HepG2 (cell line): ENCODE measurements at regions not wholly inside any gene's neighbourhood (a gene's known extent, or its start where the extent isn't known, plus 50 kb on each side); places are given as distances from the start of the nearest gene placed in this dataset.

ENCODE experiments used
- ATAC-seq: fragments of 200-7000 bp; cut with Tn5 transposase; 3 replicates; pipeline ENCODE4 v1.9.1; 2020; ENCODE audit warnings: mild to moderate bottlenecking, moderate library complexity
- BruUV-seq: library from RNA; stranded (reverse); fragments of 400-500 nt; replicated peaks from 2 replicates; lab custom pipeline; 2021; lab: Mats Ljungman, UMichigan
- CTCF ChIA-PET: fragments of 300-600 bp; formaldehyde crosslinking; extraction: SDS; loops from one replicate; lab custom pipeline; 2021; ENCODE audit warnings: low total read pairs, inconsistent platforms, low intra/inter-chr PET ratio; lab: Yijun Ruan, JAX
- POLR2A ChIA-PET: fragments of 350-600 bp; sonication (Branson Sonifier 250); formaldehyde crosslinking; loops from one replicate; lab custom pipeline; 2020; ENCODE audit warnings: antibody characterized with exemption, inconsistent platforms; lab: Yijun Ruan, JAX
- DNase-seq: peaks from one replicate; pipeline ENCODE4 v3.0.0-alpha.2; 2015; ENCODE audit warnings: low spot score
- FAIRE-seq: peaks from 3 replicates; lab custom pipeline; 2011; peaks lifted over from hg19 to GRCh38; lab: Jason Lieb, UNC
- H2AFZ ChIP-seq: one replicate; pipeline ENCODE4 v1.6.1; 2011; ENCODE audit warnings: low read length, inconsistent platforms
- H3K27ac ChIP-seq: fragments of 300-600 bp; 3 replicates; pipeline ENCODE4 v1.8.0; 2011; ENCODE audit warnings: mixed run types, mild to moderate bottlenecking, mixed read lengths, low read length, inconsistent platforms; ENCODE audit not compliant: insufficient read depth; ENCODE audit errors: extremely low read length
- H3K27me3 ChIP-seq, 2 experiments: fragments of 200-600 bp in 1 of 2; 2 replicates in 1 of 2; 3 replicates in 1 of 2; pipeline versions ENCODE4 v1.6.0 to v1.8.0; 2011; ENCODE audit warnings: low read length in 2 of 2, mild to moderate bottlenecking in 2 of 2, moderate library complexity in 2 of 2, inconsistent platforms in 1 of 2; ENCODE audit not compliant: insufficient read depth in 2 of 2, control insufficient read depth in 1 of 2
- H3K36me3 ChIP-seq, 2 experiments: fragments of 200-600 bp in 1 of 2; replicated peaks in 1 of 2; 2 replicates in 1 of 2; 3 replicates in 1 of 2; pipeline versions ENCODE4 v1.5.1 to v1.8.0; 2011; ENCODE audit warnings: low read length in 2 of 2, inconsistent platforms in 1 of 2; ENCODE audit not compliant: insufficient read depth in 2 of 2, control insufficient read depth in 1 of 2
- H3K4me1 ChIP-seq: 2 replicates; pipeline ENCODE4 v1.5.1; 2012; ENCODE audit warnings: low read length, inconsistent platforms; ENCODE audit not compliant: insufficient read depth
- H3K4me2 ChIP-seq: 2 replicates; pipeline ENCODE4 v1.6.0; 2011; ENCODE audit warnings: low read depth, low read length, inconsistent platforms
- H3K4me3 ChIP-seq, 3 experiments: fragments of 200-600 bp in 1 of 3; sonication (generic), shearing (Covaris generic) in 1 of 3; replicated peaks in 1 of 3; 2 replicates each; pipeline ENCODE4 v1.5.1; 2011 to 2016; ENCODE audit warnings: low read length in 3 of 3, inconsistent platforms in 2 of 3, low read depth in 2 of 3, mild to moderate bottlenecking in 2 of 3, control low read depth in 1 of 3, mixed read lengths in 1 of 3; ENCODE audit not compliant: insufficient read depth in 1 of 3
- H3K79me2 ChIP-seq: one replicate; pipeline ENCODE4 v1.6.1; 2011; ENCODE audit warnings: low read length, inconsistent platforms; ENCODE audit not compliant: insufficient read depth
- H3K9ac ChIP-seq: 2 replicates; pipeline ENCODE4 v1.6.0; 2011; ENCODE audit warnings: mild to moderate bottlenecking, low read depth, low read length, inconsistent platforms; ENCODE audit not compliant: insufficient read depth
- H3K9me3 ChIP-seq: 2 replicates; pipeline ENCODE4 v1.5.1; 2012; ENCODE audit warnings: mild to moderate bottlenecking, low read length
- H4K20me1 ChIP-seq: 2 replicates; pipeline ENCODE4 v1.6.0; 2011; ENCODE audit warnings: inconsistent platforms, mild to moderate bottlenecking, low read length, moderate library complexity; ENCODE audit not compliant: insufficient read depth
- AGO1 ChIP-seq: fragments of 200-400 bp; formaldehyde crosslinking; IDR thresholded peaks from 2 replicates; pipeline ENCODE4 v1.6.1; 2017; ENCODE audit warnings: mild to moderate bottlenecking, low read depth, low read length, moderate library complexity; ENCODE audit not compliant: poor library complexity, severe bottlenecking
- BCL6 ChIP-seq: IDR thresholded peaks from 2 replicates; pipeline ENCODE4 v1.6.1; 2016; ENCODE audit warnings: missing genetic modification reagents, missing compliant biosample characterization
- DNMT3B ChIP-seq: conservative IDR thresholded peaks from 2 replicates; pipeline ENCODE4 v1.6.1; 2016; ENCODE audit warnings: missing biosample characterization, control low read depth
- FLYWCH1 ChIP-seq: sonication (generic); formaldehyde crosslinking; IDR thresholded peaks from 2 replicates; pipeline ENCODE4 v1.8.1; 2023; ENCODE audit warnings: mild to moderate bottlenecking, missing genetic modification reagents
- HNRNPH1 ChIP-seq: fragments of 200-400 bp; formaldehyde crosslinking; optimal IDR thresholded peaks from 2 replicates; pipeline ENCODE3; 2017; ENCODE audit warnings: mild to moderate bottlenecking, low read depth, low read length
- HNRNPLL ChIP-seq: fragments of 200-400 bp; formaldehyde crosslinking; IDR thresholded peaks from 2 replicates; pipeline ENCODE4 v1.6.1; 2017; ENCODE audit warnings: mild to moderate bottlenecking, low read depth, low read length; ENCODE audit not compliant: poor library complexity, severe bottlenecking
- IRF2 ChIP-seq: IDR thresholded peaks from 2 replicates; pipeline ENCODE4 v1.6.1; 2018; ENCODE audit warnings: missing genetic modification reagents, missing compliant biosample characterization
- KMT2B ChIP-seq: IDR thresholded peaks from 2 replicates; pipeline ENCODE4 v1.6.1; 2016; ENCODE audit warnings: missing genetic modification reagents, missing compliant biosample characterization
- MTERF4 ChIP-seq: sonication (generic); formaldehyde crosslinking; IDR thresholded peaks from 2 replicates; pipeline ENCODE4 v1.8.0; 2023; ENCODE audit warnings: mild to moderate bottlenecking, missing genetic modification reagents
- NFAT5 ChIP-seq: sonication (generic); formaldehyde crosslinking; IDR thresholded peaks from 2 replicates; pipeline ENCODE4 v1.4.0; 2020; ENCODE audit warnings: missing genetic modification reagents
- POGZ ChIP-seq: sonication (generic); formaldehyde crosslinking; IDR thresholded peaks from 2 replicates; pipeline ENCODE4 v1.4.0; 2020; ENCODE audit warnings: mild to moderate bottlenecking, missing genetic modification reagents
- PRPF4 ChIP-seq: fragments of 200-400 bp; formaldehyde crosslinking; IDR thresholded peaks from 2 replicates; pipeline ENCODE4 v1.6.1; 2016; ENCODE audit warnings: low read length, low read depth; ENCODE audit not compliant: poor library complexity, severe bottlenecking
- ZBTB4 ChIP-seq: sonication (generic); formaldehyde crosslinking; IDR thresholded peaks from 2 replicates; pipeline ENCODE4 v1.4.0; 2020; ENCODE audit warnings: missing genetic modification reagents, mild to moderate bottlenecking, borderline replicate concordance
- ZNF282 ChIP-seq: fragments of 450-650 bp; IDR thresholded peaks from 2 replicates; pipeline ENCODE4 v1.6.1; 2018; ENCODE audit not compliant: partially characterized antibody
- ZNF30 ChIP-seq: sonication (generic); formaldehyde crosslinking; IDR thresholded peaks from 2 replicates; pipeline ENCODE4 v1.5.0; 2020; ENCODE audit warnings: mild to moderate bottlenecking, missing genetic modification reagents
- ZNF598 ChIP-seq: sonication (generic); formaldehyde crosslinking; IDR thresholded peaks from 2 replicates; pipeline ENCODE4 v1.5.1; 2020; ENCODE audit warnings: mild to moderate bottlenecking, missing genetic modification reagents, borderline replicate concordance
- ZNF660 ChIP-seq: sonication (generic); formaldehyde crosslinking; IDR thresholded peaks from 2 replicates; pipeline ENCODE4 v1.5.1; 2020; ENCODE audit warnings: mild to moderate bottlenecking, low read depth, missing genetic modification reagents, borderline replicate concordance
- ZNF780A ChIP-seq: sonication (generic); formaldehyde crosslinking; IDR thresholded peaks from 2 replicates; pipeline ENCODE4 v1.8.0; 2022; ENCODE audit warnings: mild to moderate bottlenecking, missing genetic modification reagents, moderate library complexity
- in situ Hi-C: cut with HindIII; loops from 2 replicates; pipeline ENCODE4 v1.10.0; 2017; ENCODE audit warnings: low pct_unique_long_range_greater_than_20kb; ENCODE audit not compliant: extremely low pct_ligation_motif_present
- intact Hi-C: fragments of 100-400 bp; cut with micrococcal nuclease; formaldehyde crosslinking; loops from one replicate; pipeline ENCODE4 v1.10.0; 2022; ENCODE audit not compliant: unreplicated experiment

GRCh38 chr3:107208100-107208499 is 169.1 kb upstream of the CCDC54 start:
- intact Hi-C loops: no loop called here
- Histone ChIP-seq H3K79me2 (no peaks in the 10 kb centered on the region), H3K4me1 (no peaks in the 10 kb centered on the region), H3K36me3 (no peaks in the 10 kb centered on the region), H3K27ac (no peak overlapping the region), H3K4me3 (no peak overlapping the region), H3K9me3 (no peaks in the 10 kb centered on the region), H2AFZ (no peak overlapping the region), H4K20me1 (no peaks in the 10 kb centered on the region), H3K4me2 (no peak overlapping the region), H3K9ac (no peak overlapping the region), H3K27me3 (no peaks in the 10 kb centered on the region; a peak in 1 of 5 replicates)
- BruUV-seq: no TSS peak
- no peak for FAIRE-seq
- DNase-seq: no peak
- in situ Hi-C loops: no loop called here
- no peak for ATAC-seq
- ChIA-PET POLR2A (no interaction called here), CTCF (no interaction called here)
- no peak for TF ChIP-seq NFAT5
- no peak for TF ChIP-seq KMT2B (CRISPR knock-in tag)
- no peak for TF ChIP-seq IRF2 (CRISPR knock-in tag)
- no peak for TF ChIP-seq FLYWCH1 (CRISPR knock-in tag)
- TF ChIP-seq POGZ (CRISPR knock-in tag): no peak
- no peak for TF ChIP-seq BCL6 (CRISPR knock-in tag)
- no peak for TF ChIP-seq MTERF4 (CRISPR knock-in tag)
- no peak for TF ChIP-seq ZNF660 (CRISPR knock-in tag)
- TF ChIP-seq ZBTB4: no peak
- no peak for TF ChIP-seq DNMT3B (CRISPR knock-in tag)
- no peak for TF ChIP-seq ZNF282
- no peak for TF ChIP-seq HNRNPLL
- TF ChIP-seq HNRNPH1: no peak
- no peak for TF ChIP-seq ZNF598 (CRISPR knock-in tag)
- TF ChIP-seq AGO1: no peak
- no peak for TF ChIP-seq PRPF4
- no peak for TF ChIP-seq ZNF780A
- no peak for TF ChIP-seq ZNF30 (CRISPR knock-in tag)
